MM.1S (cell line): ENCODE measurements at regions not wholly inside any gene's neighbourhood (a gene's known extent, or its start where the extent isn't known, plus 50 kb on each side); places are given as distances from the start of the nearest gene placed in this dataset.

Experiments
- DNase-seq: peaks from one replicate; pipeline ENCODE4 v3.0.0-alpha.2; 2015
- H2AFZ ChIP-seq: fragments of 300-600 bp; sonication (generic); 2 replicates; pipeline ENCODE4 v1.6.0; 2016; ENCODE audit warnings: antibody characterized with exemption, low read length
- H3F3A ChIP-seq: fragments of 300-600 bp; sonication (generic); 2 replicates; pipeline ENCODE4 v1.6.1; 2016; ENCODE audit warnings: mild to moderate bottlenecking, antibody characterized with exemption, low read length, moderate library complexity, mixed read lengths; ENCODE audit not compliant: insufficient read depth
- H3K27ac ChIP-seq: fragments of 300-600 bp; sonication (generic); 2 replicates; pipeline ENCODE4 v1.5.1; 2016; ENCODE audit warnings: mild to moderate bottlenecking, low read length
- H3K27me3 ChIP-seq: fragments of 300-600 bp; sonication (generic); replicated peaks from 2 replicates; pipeline ENCODE4 v1.6.0; 2016; ENCODE audit warnings: low read length; ENCODE audit not compliant: insufficient read depth
- H3K36me3 ChIP-seq: fragments of 300-600 bp; sonication (generic); replicated peaks from 2 replicates; pipeline ENCODE4 v1.6.1; 2016; ENCODE audit warnings: mild to moderate bottlenecking, low read length, mixed read lengths; ENCODE audit not compliant: insufficient read depth
- H3K4me1 ChIP-seq: fragments of 300-600 bp; sonication (generic); 2 replicates; pipeline ENCODE4 v1.6.1; 2016; ENCODE audit warnings: low read length, mixed read lengths
- H3K4me2 ChIP-seq: fragments of 300-600 bp; sonication (generic); 2 replicates; pipeline ENCODE4 v1.6.0; 2016; ENCODE audit warnings: low read depth, low read length
- H3K4me3 ChIP-seq: fragments of 300-600 bp; sonication (generic); 2 replicates; pipeline ENCODE4 v1.5.1; 2016; ENCODE audit warnings: low read length, mixed read lengths
- H3K79me2 ChIP-seq: fragments of 300-600 bp; sonication (generic); 2 replicates; pipeline ENCODE4 v1.6.1; 2016; ENCODE audit warnings: mixed run types, low read length, mixed read lengths
- H3K9ac ChIP-seq: fragments of 300-600 bp; sonication (generic); 2 replicates; pipeline ENCODE4 v1.6.1; 2016; ENCODE audit warnings: low read length, mixed read lengths
- H3K9me2 ChIP-seq: fragments of 300-600 bp; sonication (generic); replicated peaks from 2 replicates; pipeline ENCODE4 v1.6.1; 2016; ENCODE audit warnings: mild to moderate bottlenecking, low read length, mixed read lengths; ENCODE audit not compliant: insufficient read depth
- H3K9me3 ChIP-seq: fragments of 300-600 bp; sonication (generic); replicated peaks from 2 replicates; pipeline ENCODE4 v1.6.1; 2016; ENCODE audit warnings: mild to moderate bottlenecking, low read length, mixed read lengths; ENCODE audit not compliant: insufficient read depth
- H4K20me1 ChIP-seq: fragments of 300-600 bp; sonication (generic); 2 replicates; pipeline ENCODE4 v1.6.1; 2016; ENCODE audit warnings: mild to moderate bottlenecking, low read length, moderate library complexity, mixed read lengths; ENCODE audit not compliant: insufficient read depth
- CTCF ChIP-seq: fragments of 300-600 bp; sonication (generic); IDR thresholded peaks from 2 replicates; pipeline ENCODE4 v1.5.1; 2016; ENCODE audit warnings: antibody characterized with exemption, low read length, mixed read lengths
- EZH2 ChIP-seq: fragments of 300-600 bp; sonication (generic); optimal IDR thresholded peaks from 2 replicates; pipeline ENCODE3; 2017; ENCODE audit warnings: low read depth, mild to moderate bottlenecking, antibody characterized with exemption, low read length, mixed read lengths
- EZH2phosphoT487 ChIP-seq: fragments of 300-600 bp; sonication (generic); IDR thresholded peaks from 2 replicates; pipeline ENCODE4 v1.6.1; 2018; ENCODE audit warnings: antibody characterized with exemption, low read length

DNA sequence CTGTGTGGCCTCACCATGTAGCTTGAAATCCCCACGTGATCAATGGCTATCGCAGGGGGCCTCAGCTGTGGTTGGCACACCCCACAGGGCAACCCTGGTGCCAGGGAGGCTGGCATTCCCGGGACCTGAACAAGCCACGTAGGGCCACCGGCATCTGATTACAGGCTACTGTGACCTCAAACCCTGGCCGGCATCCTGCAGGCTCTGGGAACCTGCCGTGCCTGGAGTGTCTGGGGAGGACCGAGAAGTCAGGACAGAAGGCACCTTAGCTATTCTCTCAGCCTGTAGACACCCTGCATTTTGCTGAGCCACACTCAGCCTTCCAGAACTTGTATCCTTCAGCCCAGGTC, 213.0 kb downstream of the GLI2 start:
- Histone ChIP-seq H3K9ac (no peak overlapping the region), H3K4me1 (no peaks in the 10 kb centered on the region), H3K4me2 (no peak overlapping the region), H2AFZ (no peak overlapping the region), H3F3A (no peaks in the 10 kb centered on the region), H3K36me3 (no peaks in the 10 kb centered on the region), H3K27me3 (no peaks in the 10 kb centered on the region), H3K9me2 (no peaks in the 10 kb centered on the region), H4K20me1 (no peaks in the 10 kb centered on the region), H3K79me2 (no peaks in the 10 kb centered on the region), H3K27ac (no peak overlapping the region), H3K9me3 (no peaks in the 10 kb centered on the region), H3K4me3 (no peak overlapping the region)
- TF ChIP-seq CTCF (no peak), EZH2phosphoT487 (no peak), EZH2 (no peak)
- DNase-seq: no peak

- H3K9me2 ChIP-seq: no peaks in the 10 kb centered on the region
- no peak overlapping the region for H3K4me2 ChIP-seq
- H3K9me3 ChIP-seq: no peaks in the 10 kb centered on the region
- no peaks in the 10 kb centered on the region for H3K36me3 ChIP-seq
- TF ChIP-seq CTCF: no peak
- no peak for TF ChIP-seq EZH2
- TF ChIP-seq EZH2phosphoT487: no peak
- H3K4me3 ChIP-seq: no peak overlapping the region
- H3K27me3 ChIP-seq: no peaks in the 10 kb centered on the region
- no peaks in the 10 kb centered on the region for H3F3A ChIP-seq
- H4K20me1 ChIP-seq: no peaks in the 10 kb centered on the region
- no peaks in the 10 kb centered on the region for H3K79me2 ChIP-seq
- H2AFZ ChIP-seq: no peak overlapping the region
- no peak overlapping the region for H3K27ac ChIP-seq
- H3K9ac ChIP-seq: no peak overlapping the region
- no peak for DNase-seq
- H3K4me1 ChIP-seq: no peaks in the 10 kb centered on the region
Observed at GRCh38 chr2:120949027-120949956, 213.6 kb downstream of the GLI2 start.

DNA sequence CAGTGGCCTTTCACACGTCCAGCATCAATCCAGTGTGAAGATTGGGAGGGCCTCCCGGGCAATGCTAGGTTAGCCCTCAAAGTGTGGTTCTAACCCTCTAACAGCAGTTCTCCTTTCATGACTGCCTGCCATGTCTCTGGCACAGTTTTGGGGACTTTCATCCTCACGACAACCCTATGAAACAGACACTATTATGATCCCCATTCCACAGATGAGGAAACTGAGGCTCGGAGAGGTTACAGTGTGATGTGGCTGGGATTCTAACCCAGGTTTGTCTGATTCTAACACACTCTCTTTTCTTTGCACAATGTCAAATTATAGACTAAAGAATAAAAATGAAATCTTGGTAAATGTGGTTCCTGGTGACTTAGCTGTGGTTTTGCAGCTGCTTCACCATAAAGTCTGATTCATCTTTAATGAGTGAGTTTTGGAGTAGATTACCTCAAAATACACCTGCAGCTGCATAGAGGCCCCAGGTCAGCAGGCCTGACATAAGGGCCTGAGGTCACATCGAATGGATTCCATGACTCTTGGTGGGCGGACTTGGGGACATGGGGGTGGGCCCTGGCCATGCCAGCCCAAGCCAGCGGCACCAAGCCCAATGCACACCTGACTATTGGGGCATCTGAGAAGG, 214.4 kb downstream of the GLI2 start:
- no peak overlapping the region for H2AFZ ChIP-seq
- H3K9me2 ChIP-seq: no peaks in the 10 kb centered on the region
- no peaks in the 10 kb centered on the region for H3K36me3 ChIP-seq
- H3K4me2 ChIP-seq: no peak overlapping the region
- H3K4me1 ChIP-seq: no peaks in the 10 kb centered on the region
- no peaks in the 10 kb centered on the region for H3K79me2 ChIP-seq
- no peaks in the 10 kb centered on the region for H4K20me1 ChIP-seq
- TF ChIP-seq EZH2phosphoT487 (no peak), CTCF (no peak), EZH2 (no peak)
- no peak overlapping the region for H3K27ac ChIP-seq
- H3K27me3 ChIP-seq: no peaks in the 10 kb centered on the region
- no peak overlapping the region for H3K4me3 ChIP-seq
- no peaks in the 10 kb centered on the region for H3K9me3 ChIP-seq
- no peaks in the 10 kb centered on the region for H3F3A ChIP-seq
- H3K9ac ChIP-seq: no peak overlapping the region
- no peak for DNase-seq
